Neuronal stem cell (in vitro differentiated cells): ENCODE measurements at regions not wholly inside any gene's neighbourhood (a gene's known extent, or its start where the extent isn't known, plus 50 kb on each side); places are given as distances from the start of the nearest gene placed in this dataset.
A peak's percentile ranks its signal among the peaks of the same experiment; 100 is the strongest.

ENCODE experiments used
- DNase-seq: peaks from one replicate; pipeline ENCODE4 v3.0.0-alpha.2; 2013; ENCODE audit warnings: low spot score
- H2AFZ ChIP-seq: one replicate; pipeline ENCODE4 v1.6.1; 2013; ENCODE audit warnings: mild to moderate bottlenecking, low read length, inconsistent platforms
- H2AK5ac ChIP-seq: 2 replicates; pipeline ENCODE4 v1.6.1; 2013; ENCODE audit warnings: low read depth, mild to moderate bottlenecking, inconsistent platforms, low read length, moderate library complexity, mixed read lengths
- H2BK120ac ChIP-seq: 2 replicates; pipeline ENCODE4 v1.6.1; 2013; ENCODE audit warnings: low read depth, mild to moderate bottlenecking, inconsistent platforms, low read length, moderate library complexity, mixed read lengths
- H2BK12ac ChIP-seq: one replicate; pipeline ENCODE4 v1.6.1; 2013; ENCODE audit warnings: low read length, inconsistent platforms
- H2BK15ac ChIP-seq: 2 replicates; pipeline ENCODE4 v1.6.1; 2013; ENCODE audit warnings: mild to moderate bottlenecking, low read length, inconsistent platforms, mixed read lengths
- H2BK5ac ChIP-seq: one replicate; pipeline ENCODE4 v1.6.1; 2013; ENCODE audit warnings: inconsistent platforms, mild to moderate bottlenecking, low read length, moderate library complexity
- H3K14ac ChIP-seq: one replicate; pipeline ENCODE4 v1.6.1; 2013; ENCODE audit warnings: low read length, inconsistent platforms
- H3K18ac ChIP-seq: 2 replicates; pipeline ENCODE4 v1.6.1; 2013; ENCODE audit warnings: low read length, inconsistent platforms
- H3K23ac ChIP-seq: 2 replicates; pipeline ENCODE4 v1.6.1; 2013; ENCODE audit warnings: low read depth, mild to moderate bottlenecking, mixed read lengths, low read length, inconsistent platforms; ENCODE audit not compliant: poor library complexity
- H3K27ac ChIP-seq: replicated peaks from 3 replicates; pipeline ENCODE4 v1.5.1; 2013; ENCODE audit warnings: low read length, inconsistent platforms
- H3K27me3 ChIP-seq, 3 experiments: 2 replicates each; pipeline ENCODE4 v1.6.1; 2013; ENCODE audit warnings: low read length in 3 of 3, mild to moderate bottlenecking in 2 of 3, inconsistent platforms in 1 of 3, low read depth in 1 of 3, mixed read lengths in 1 of 3, moderate library complexity in 1 of 3; ENCODE audit not compliant: control insufficient read depth in 3 of 3, insufficient read depth in 3 of 3
- H3K36me3 ChIP-seq, 2 donors: replicated peaks in 1 of 2; 2 replicates each; pipeline ENCODE4 v1.6.1; 2013; ENCODE audit warnings: low read length in 2 of 2; ENCODE audit not compliant: control insufficient read depth in 2 of 2, insufficient read depth in 2 of 2
- H3K4ac ChIP-seq: 2 replicates; pipeline ENCODE4 v1.6.1; 2013; ENCODE audit warnings: inconsistent platforms, mild to moderate bottlenecking, low read length, moderate library complexity
- H3K4me1 ChIP-seq, 2 donors: 1 replicate in 1 of 2; 2 replicates in 1 of 2; pipeline ENCODE4 v1.6.1; 2013; ENCODE audit warnings: low read length in 2 of 2, low read depth in 1 of 2; ENCODE audit not compliant: control insufficient read depth in 2 of 2, insufficient read depth in 1 of 2
- H3K4me2 ChIP-seq: one replicate; pipeline ENCODE4 v1.6.1; 2013; ENCODE audit warnings: mild to moderate bottlenecking, low read length, inconsistent platforms; ENCODE audit not compliant: insufficient read depth, poor library complexity, severe bottlenecking
- H3K4me3 ChIP-seq, 2 donors: 2 replicates each; pipeline ENCODE4 v1.5.1; 2013; ENCODE audit warnings: low read length in 2 of 2, mild to moderate bottlenecking in 2 of 2, inconsistent platforms in 1 of 2, moderate library complexity in 1 of 2
- H3K79me1 ChIP-seq: one replicate; pipeline ENCODE4 v1.6.1; 2013; ENCODE audit warnings: low read depth, mild to moderate bottlenecking, inconsistent platforms, low read length, moderate library complexity
- H3K9ac ChIP-seq: one replicate; pipeline ENCODE4 v1.6.1; 2013; ENCODE audit warnings: mild to moderate bottlenecking, low read depth, low read length, inconsistent platforms; ENCODE audit not compliant: poor library complexity
- H3K9me3 ChIP-seq, 2 donors: replicated peaks in 1 of 2; 2 replicates each; pipeline versions ENCODE3 to v1.6.1; 2013; ENCODE audit warnings: low read length in 2 of 2, mild to moderate bottlenecking in 2 of 2, inconsistent platforms in 1 of 2, low read depth in 1 of 2, mixed read lengths in 1 of 2, moderate library complexity in 1 of 2; ENCODE audit not compliant: control insufficient read depth in 2 of 2, insufficient read depth in 1 of 2
- H4K8ac ChIP-seq: one replicate; pipeline ENCODE4 v1.6.1; 2013; ENCODE audit warnings: low read depth, mild to moderate bottlenecking, inconsistent platforms, low read length, moderate library complexity
- H4K91ac ChIP-seq: one replicate; pipeline ENCODE4 v1.6.1; 2013; ENCODE audit warnings: low read length, low read depth, mild to moderate bottlenecking, inconsistent platforms; ENCODE audit not compliant: poor library complexity
- WGBS, 2 donors: extraction: QIAGEN DNeasy Blood & Tissue Kit; methylation state at CpG; one replicate each; pipeline ENCODE4 v1.1.7; 2013; ENCODE audit warnings: missing lambda C conversion rate in 2 of 2, mixed read lengths in 1 of 2; ENCODE audit not compliant: insufficient read length in 2 of 2, insufficient replicate concordance in 1 of 2; ENCODE audit errors: extremely low coverage in 2 of 2; 5-methylcytosine and 5-hydroxymethylcytosine counted together

DNA sequence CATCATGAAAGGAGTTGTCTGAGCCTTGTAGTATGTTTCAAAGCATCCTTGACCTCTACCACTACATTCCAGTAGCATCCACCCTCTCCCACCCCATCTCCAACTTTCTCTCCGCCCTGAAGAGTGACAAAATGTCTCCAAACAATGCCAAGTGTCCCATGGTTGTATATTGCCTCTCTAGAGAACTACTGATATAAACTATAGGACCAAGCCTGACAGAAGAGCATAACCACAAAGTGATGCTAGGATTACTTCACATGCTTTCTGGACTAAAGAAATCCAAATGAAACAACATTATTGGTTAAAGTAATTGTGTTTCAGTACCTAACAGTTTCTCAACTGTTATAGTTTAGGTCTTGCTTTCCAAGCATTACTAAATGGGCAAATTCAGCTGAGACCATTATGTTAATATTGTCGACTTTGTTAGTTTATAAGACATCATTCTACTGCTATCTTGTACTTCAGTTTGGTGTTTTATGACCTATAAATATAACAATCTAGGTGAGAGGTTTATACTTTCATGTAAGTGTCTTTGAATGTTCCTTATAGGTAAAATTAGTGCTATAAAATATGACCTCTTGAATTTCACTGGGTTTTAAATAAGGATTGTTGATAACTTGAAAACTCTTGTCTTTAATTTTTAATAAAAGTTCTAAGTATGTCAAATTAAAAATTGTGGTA lies 117.4 kb downstream of the SUCNR1 start:
- Histone ChIP-seq H3K36me3 (no peaks in the 10 kb centered on the region), H3K4me1 (peaks cover 0 to 10% of the 10 kb centered on the region in 2 donors), H3K4me2 (no peak overlapping the region), H2AFZ (no peak overlapping the region), H3K9ac (no peak overlapping the region), H2BK15ac (no peak overlapping the region), H3K9me3 (no peaks in the 10 kb centered on the region), H2BK120ac (no peak overlapping the region), H3K18ac (no peak overlapping the region), H3K4me3 (no peak overlapping the region), H3K4ac (no peak overlapping the region), H2AK5ac (no peak overlapping the region), H3K27me3 (no peaks in the 10 kb centered on the region), H3K27ac (no peak overlapping the region), H2BK12ac (no peak overlapping the region), H3K23ac (no peak overlapping the region), H4K91ac (no peak overlapping the region), H3K14ac (no peak overlapping the region), H3K79me1 (no peaks in the 10 kb centered on the region), H4K8ac (no peak overlapping the region), H2BK5ac (no peak overlapping the region)
- no CpG with 5 or more reads among the region's 2 CpGs for WGBS, 2 donors
- no peak for DNase-seq

DNA sequence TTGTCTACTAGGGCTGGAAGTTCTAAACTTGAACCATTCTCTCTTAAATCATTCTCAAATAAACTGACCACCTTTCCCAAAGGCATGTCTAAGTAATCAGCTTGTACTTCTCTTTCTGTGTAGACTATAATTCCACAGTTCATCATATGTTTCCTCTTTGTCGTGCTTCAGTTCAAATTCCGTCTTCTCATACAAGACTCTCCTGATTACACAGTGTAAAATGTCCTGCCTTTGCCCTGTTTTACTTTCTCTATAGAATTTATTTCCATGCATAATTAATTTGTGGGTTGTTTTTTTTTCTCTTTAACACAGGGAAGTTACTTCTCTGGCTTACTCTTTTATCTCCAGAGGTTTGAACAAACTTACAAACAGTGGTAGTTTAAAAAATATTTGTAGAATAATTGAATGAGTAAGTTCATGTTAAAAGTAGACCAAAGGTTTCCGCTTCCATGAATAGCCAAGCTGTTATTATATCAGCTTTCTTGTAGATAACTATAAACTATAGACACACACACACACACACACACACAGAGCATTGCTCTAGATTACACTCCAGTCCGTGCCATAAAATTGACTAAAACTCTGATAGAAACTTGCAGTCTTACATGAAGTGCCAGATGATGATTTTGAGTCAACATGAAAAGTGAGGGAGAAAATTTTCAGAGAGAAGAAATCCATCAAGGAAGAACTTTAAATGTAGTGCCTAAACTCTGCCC lies 119.0 kb downstream of the SUCNR1 start:
- Histone ChIP-seq H3K9me3 (no peaks in the 10 kb centered on the region), H3K14ac (no peak overlapping the region), H3K4me2 (no peak overlapping the region), H2AFZ (peak overlapping the region; percentile 70), H3K4ac (no peak overlapping the region), H3K9ac (no peak overlapping the region), H3K36me3 (no peaks in the 10 kb centered on the region), H4K91ac (no peak overlapping the region), H3K27me3 (no peaks in the 10 kb centered on the region), H2AK5ac (no peak overlapping the region), H4K8ac (no peak overlapping the region), H2BK12ac (no peak overlapping the region), H3K4me3 (no peak overlapping the region), H3K4me1 (peaks cover 0 to 10% of the 10 kb centered on the region in 2 donors), H2BK5ac (no peak overlapping the region), H3K23ac (no peak overlapping the region), H2BK15ac (no peak overlapping the region), H3K79me1 (no peaks in the 10 kb centered on the region), H3K18ac (no peak overlapping the region), H2BK120ac (no peak overlapping the region), H3K27ac (no peak overlapping the region)
- DNase-seq, result no peak
- WGBS, 2 donors, result no CpG with 5 or more reads among the region's 4 CpGs

DNA sequence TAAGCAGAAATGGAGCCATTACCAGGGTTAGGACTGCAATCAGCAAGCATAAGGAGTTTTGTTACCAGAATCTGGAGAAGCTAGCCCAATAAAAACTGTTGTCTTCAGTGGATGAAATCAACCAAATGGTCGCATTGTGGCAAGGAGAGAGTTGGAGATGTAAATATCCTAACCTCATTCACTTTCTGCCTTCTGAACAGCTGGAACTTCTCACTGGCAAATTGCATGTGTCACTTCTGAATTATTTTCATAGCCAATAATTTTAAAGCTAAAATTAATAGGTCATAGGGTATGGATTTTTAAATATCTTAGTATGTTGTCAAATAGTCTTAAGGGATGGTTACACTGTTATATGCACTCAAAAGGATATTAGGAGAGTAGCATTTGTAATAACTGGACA lies 121.6 kb downstream of the SUCNR1 start:
- Histone ChIP-seq H3K9me3 (no peaks in the 10 kb centered on the region), H4K91ac (no peak overlapping the region), H2AK5ac (no peak overlapping the region), H3K27ac (no peak overlapping the region), H3K36me3 (no peaks in the 10 kb centered on the region), H3K4me3 (no peak overlapping the region), H3K23ac (no peak overlapping the region), H3K4ac (no peak overlapping the region), H2AFZ (no peak overlapping the region), H2BK12ac (no peak overlapping the region), H3K18ac (no peak overlapping the region), H3K79me1 (no peaks in the 10 kb centered on the region), H2BK5ac (no peak overlapping the region), H3K27me3 (no peaks in the 10 kb centered on the region), H2BK120ac (no peak overlapping the region), H4K8ac (no peak overlapping the region), H2BK15ac (no peak overlapping the region), H3K14ac (no peak overlapping the region), H3K4me2 (no peak overlapping the region), H3K4me1 (peaks cover 0 to 10% of the 10 kb centered on the region in 2 donors), H3K9ac (no peak overlapping the region)
- WGBS, 2 donors, result no CpG with 5 or more reads among the region's 1 CpG
- no peak for DNase-seq

DNA sequence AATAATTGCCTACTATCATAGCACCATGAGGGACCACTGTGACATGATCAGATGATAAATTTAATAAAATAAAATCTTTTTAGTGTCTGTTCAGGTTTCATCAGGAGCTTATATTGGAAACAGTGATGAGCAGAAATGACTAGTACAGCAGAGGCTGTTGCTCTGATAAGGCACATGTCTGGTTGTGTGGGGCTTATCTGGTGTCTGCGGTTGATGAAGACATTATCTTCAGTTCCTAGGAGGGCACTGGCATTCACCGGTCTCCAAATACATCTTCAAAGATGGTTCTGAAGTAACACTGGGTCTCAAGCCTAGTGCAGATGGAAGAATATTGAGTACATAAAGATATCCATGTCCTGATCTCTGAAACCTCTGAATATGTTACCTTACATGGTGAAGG lies 125.3 kb downstream of the SUCNR1 start:
- H3K36me3 ChIP-seq, result no peaks in the 10 kb centered on the region
- H4K8ac ChIP-seq, result no peak overlapping the region
- H2BK15ac ChIP-seq, result no peak overlapping the region
- H2AFZ ChIP-seq, result no peak overlapping the region
- no peak for DNase-seq
- H3K9me3 ChIP-seq, result no peaks in the 10 kb centered on the region
- H2BK5ac ChIP-seq, result no peak overlapping the region
- H3K27me3 ChIP-seq, result no peaks in the 10 kb centered on the region
- no CpG with 5 or more reads among the region's 2 CpGs for WGBS, 2 donors
- H3K4me2 ChIP-seq, result no peak overlapping the region
- no peak overlapping the region for H4K91ac ChIP-seq
- no peak overlapping the region for H3K9ac ChIP-seq
- no peak overlapping the region for H2BK12ac ChIP-seq
- H2AK5ac ChIP-seq, result no peak overlapping the region
- H2BK120ac ChIP-seq, result no peak overlapping the region
- H3K4ac ChIP-seq, result no peak overlapping the region
- no peak overlapping the region for H3K23ac ChIP-seq
- no peaks in the 10 kb centered on the region for H3K4me1 ChIP-seq
- H3K27ac ChIP-seq, result no peak overlapping the region
- no peak overlapping the region for H3K14ac ChIP-seq
- H3K18ac ChIP-seq, result no peak overlapping the region
- H3K79me1 ChIP-seq, result no peaks in the 10 kb centered on the region
- no peak overlapping the region for H3K4me3 ChIP-seq
